Naive thymus-derived CD8-positive, alpha-beta T cell (primary cell): ENCODE measurements at regions not wholly inside any gene's neighbourhood (a gene's known extent, or its start where the extent isn't known, plus 50 kb on each side); places are given as distances from the start of the nearest gene placed in this dataset.

ENCODE experiments used
- ATAC-seq, 2 donors: fragments of 150-1000 bp; cut with Tn5 transposase in 1 of 2; sonication (Bioruptor Pico), chemical (Tn5 transposase) in 1 of 2; 1 replicate in 1 of 2; 2 replicates in 1 of 2; pipeline ENCODE4 v1.10.0; 2021; ENCODE audit warnings: mild to moderate bottlenecking in 2 of 2, moderate library complexity in 2 of 2
- POLR2A ChIA-PET: fragments of 350-600 bp; sonication (Branson Sonifier 250); formaldehyde crosslinking; loops from one replicate; lab custom pipeline; 2021; ENCODE audit warnings: antibody characterized with exemption; lab: Charles Lee
- DNase-seq, 10 donors: peaks; one replicate each; pipeline versions ENCODE4 v3.0.0 to v3.0.0-alpha.2; 2020 to 2022
- H3K27ac Mint-ChIP-seq, 10 donors: one replicate each; pipeline ENCODE4 v1.8.0; 2020 to 2022; ENCODE audit warnings: mild to moderate bottlenecking in 10 of 10, mixed read lengths in 10 of 10, moderate library complexity in 4 of 10, inconsistent platforms in 1 of 10
- H3K27me3 Mint-ChIP-seq, 5 donors: one replicate each; pipeline ENCODE4 v1.8.0; 2021 to 2022; ENCODE audit warnings: mixed read lengths in 5 of 5
- H3K36me3 Mint-ChIP-seq, 3 donors: one replicate each; pipeline ENCODE4 v1.8.0; 2020 to 2022; ENCODE audit warnings: mixed read lengths in 3 of 3, mild to moderate bottlenecking in 2 of 3, inconsistent platforms in 1 of 3
- H3K4me1 Mint-ChIP-seq, 4 donors: one replicate each; pipeline ENCODE4 v1.8.0; 2021 to 2022; ENCODE audit warnings: mixed read lengths in 4 of 4
- H3K4me3 Mint-ChIP-seq, 10 donors: one replicate each; pipeline ENCODE4 v1.8.0; 2020 to 2022; ENCODE audit warnings: mild to moderate bottlenecking in 10 of 10, mixed read lengths in 10 of 10, moderate library complexity in 6 of 10, inconsistent platforms in 1 of 10
- H3K9me3 Mint-ChIP-seq, 9 donors: one replicate each; pipeline ENCODE4 v1.8.0; 2020 to 2022; ENCODE audit warnings: mixed read lengths in 9 of 9, mild to moderate bottlenecking in 3 of 9, inconsistent platforms in 1 of 9, moderate library complexity in 1 of 9

GRCh38 chr10:31102421-31102820, 70.8 kb upstream of the ZNF438 start:
- Mint-ChIP-seq H3K36me3 (no peaks in the 10 kb centered on the region), H3K4me3 (peak overlapping the region in 1 of 10 donors; percentile 28), H3K27me3 (no peaks in the 10 kb centered on the region), H3K4me1 (peaks cover 0 to 16% (median 7%) of the 10 kb centered on the region in 4 donors), H3K27ac (peak overlapping the region in 3 of 10 donors; percentile 28 to 74 (median 34)), H3K9me3 (no peaks in the 10 kb centered on the region)
- POLR2A ChIA-PET, result no interaction called here
- no peak for ATAC-seq
- DNase-seq, result no peak

- Mint-ChIP-seq H3K27ac (peak overlapping the region in 1 of 10 donors; percentile 25), H3K4me3 (peak overlapping the region in 1 of 10 donors; percentile 38), H3K9me3 (no peaks in the 10 kb centered on the region), H3K36me3 (no peaks in the 10 kb centered on the region), H3K27me3 (no peaks in the 10 kb centered on the region), H3K4me1 (peaks cover 0 to 16% (median 7%) of the 10 kb centered on the region in 4 donors)
- POLR2A ChIA-PET, result no interaction called here
- ATAC-seq (no peak), DNase-seq (no peak)
Observed at GRCh38 chr10:31103112-31103511, 71.4 kb upstream of the ZNF438 start.

DNA sequence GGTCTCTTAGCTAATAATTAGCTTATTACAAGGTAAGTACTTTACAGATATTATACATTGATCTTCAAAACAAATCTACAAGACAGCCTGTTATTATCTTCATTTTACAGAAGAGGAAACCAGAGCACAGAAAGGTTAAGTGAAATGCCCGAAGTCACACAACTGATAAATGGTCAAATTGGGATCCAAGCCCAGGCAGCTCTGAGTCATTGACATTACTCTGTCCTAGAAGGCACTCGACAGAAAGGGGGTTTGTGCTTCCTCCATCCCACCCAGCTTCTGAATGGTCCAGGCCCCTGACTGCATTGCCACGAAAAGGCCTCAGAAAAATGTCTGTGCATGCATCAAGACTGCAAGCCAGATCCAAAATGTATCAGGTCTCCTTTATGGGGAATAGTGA, 81.3 kb upstream of the ZNF438 start:
- ATAC-seq (no peak), DNase-seq (no peak)
- Mint-ChIP-seq H3K4me1 (no peaks in the 10 kb centered on the region), H3K36me3 (peaks cover 0 to 4% (median 0%) of the 10 kb centered on the region in 3 donors), H3K27me3 (peaks cover 0 to 3% (median 0%) of the 10 kb centered on the region in 5 donors), H3K27ac (no peak overlapping the region), H3K4me3 (no peak overlapping the region), H3K9me3 (peaks cover 0 to 17% (median 8%) of the 10 kb centered on the region in 9 donors)
- POLR2A ChIA-PET, result interaction anchor here (1.0 kb wide), 1 partner anchor 18 kb away, joined by 5 read pairs; no protein-coding TSS in a partner anchor

DNA sequence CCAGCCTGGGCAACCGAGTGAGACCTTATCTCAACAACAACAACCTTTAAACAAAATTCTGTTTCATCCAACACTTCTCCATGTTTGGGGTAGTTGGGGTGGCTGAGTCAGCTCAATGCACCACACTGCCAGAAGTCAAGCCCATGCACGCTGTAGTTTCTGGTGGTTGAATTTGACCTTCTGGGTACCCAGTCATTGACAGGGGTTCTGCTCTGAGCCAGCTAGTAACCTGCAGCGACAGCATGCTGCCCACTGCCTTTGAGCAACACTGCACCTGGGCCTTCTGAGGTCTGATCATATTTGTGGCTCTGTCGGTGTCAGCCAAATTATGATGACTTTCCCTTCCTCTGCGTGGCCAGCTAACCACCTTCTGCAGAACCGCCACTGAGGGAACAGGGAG, 84.6 kb upstream of the ZNF438 start:
- Mint-ChIP-seq H3K9me3 (peaks cover 0 to 13% (median 7%) of the 10 kb centered on the region in 9 donors), H3K27ac (no peak overlapping the region), H3K4me3 (no peak overlapping the region), H3K27me3 (peaks cover 0 to 3% (median 0%) of the 10 kb centered on the region in 5 donors), H3K36me3 (peaks cover 0 to 3% (median 0%) of the 10 kb centered on the region in 3 donors), H3K4me1 (no peaks in the 10 kb centered on the region)
- no peak for ATAC-seq
- POLR2A ChIA-PET, result no interaction called here
- no peak for DNase-seq

DNA sequence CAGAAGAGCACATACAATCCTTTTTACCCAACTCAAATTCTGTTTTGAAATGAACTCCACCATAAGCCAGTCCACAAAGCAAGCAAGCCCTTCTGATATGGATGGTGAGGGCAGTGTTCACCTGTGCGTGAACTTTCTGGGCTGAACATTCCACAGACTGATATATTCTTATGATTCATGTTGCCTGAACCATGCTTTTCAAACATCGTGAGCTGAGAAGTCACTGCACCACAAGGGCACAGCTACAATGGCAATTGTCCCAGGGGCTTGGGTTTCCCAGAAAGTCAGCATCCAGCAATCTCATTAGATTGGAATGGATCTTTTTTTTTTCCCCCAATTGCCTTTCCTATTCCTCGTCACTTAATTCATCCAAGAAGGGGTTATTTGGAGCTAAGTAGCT, 86.9 kb upstream of the ZNF438 start:
- Mint-ChIP-seq H3K9me3 (peaks cover 0 to 8% (median 0%) of the 10 kb centered on the region in 9 donors), H3K4me1 (no peaks in the 10 kb centered on the region), H3K4me3 (no peak overlapping the region), H3K27ac (no peak overlapping the region), H3K36me3 (no peaks in the 10 kb centered on the region), H3K27me3 (no peaks in the 10 kb centered on the region)
- DNase-seq, result no peak
- no peak for ATAC-seq
- POLR2A ChIA-PET, result no interaction called here

DNA sequence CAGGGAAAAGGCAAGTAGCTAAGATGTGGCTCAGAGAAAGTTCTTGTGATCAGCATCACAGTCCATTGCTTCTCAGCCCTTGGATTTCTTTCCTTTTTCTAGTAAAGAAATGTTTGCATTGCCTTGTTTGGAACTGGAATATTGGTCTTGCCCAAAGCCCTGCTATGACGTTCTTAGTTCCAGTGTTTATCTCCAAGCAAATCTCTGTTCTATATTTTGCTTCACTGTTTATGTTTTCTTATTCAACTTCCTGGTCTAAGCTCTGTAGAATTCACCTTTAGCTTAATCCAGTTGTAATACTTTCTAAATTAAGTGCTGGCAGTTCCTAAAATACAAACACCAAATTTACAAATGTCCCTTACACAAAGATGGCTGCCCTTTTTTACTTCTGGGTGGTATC, 88.7 kb upstream of the ZNF438 start:
- H3K36me3 Mint-ChIP-seq, result no peaks in the 10 kb centered on the region
- no peak for DNase-seq
- ATAC-seq, result no peak
- no peaks in the 10 kb centered on the region for H3K27me3 Mint-ChIP-seq
- no peak overlapping the region for H3K27ac Mint-ChIP-seq
- POLR2A ChIA-PET, result interaction anchor here (1.2 kb wide), 1 partner anchor 13 kb away, joined by 3 read pairs; no protein-coding TSS in a partner anchor
- H3K4me1 Mint-ChIP-seq, result no peaks in the 10 kb centered on the region
- no peak overlapping the region for H3K4me3 Mint-ChIP-seq
- peaks cover 0 to 1% (median 0%) of the 10 kb centered on the region in 9 donors for H3K9me3 Mint-ChIP-seq

DNA sequence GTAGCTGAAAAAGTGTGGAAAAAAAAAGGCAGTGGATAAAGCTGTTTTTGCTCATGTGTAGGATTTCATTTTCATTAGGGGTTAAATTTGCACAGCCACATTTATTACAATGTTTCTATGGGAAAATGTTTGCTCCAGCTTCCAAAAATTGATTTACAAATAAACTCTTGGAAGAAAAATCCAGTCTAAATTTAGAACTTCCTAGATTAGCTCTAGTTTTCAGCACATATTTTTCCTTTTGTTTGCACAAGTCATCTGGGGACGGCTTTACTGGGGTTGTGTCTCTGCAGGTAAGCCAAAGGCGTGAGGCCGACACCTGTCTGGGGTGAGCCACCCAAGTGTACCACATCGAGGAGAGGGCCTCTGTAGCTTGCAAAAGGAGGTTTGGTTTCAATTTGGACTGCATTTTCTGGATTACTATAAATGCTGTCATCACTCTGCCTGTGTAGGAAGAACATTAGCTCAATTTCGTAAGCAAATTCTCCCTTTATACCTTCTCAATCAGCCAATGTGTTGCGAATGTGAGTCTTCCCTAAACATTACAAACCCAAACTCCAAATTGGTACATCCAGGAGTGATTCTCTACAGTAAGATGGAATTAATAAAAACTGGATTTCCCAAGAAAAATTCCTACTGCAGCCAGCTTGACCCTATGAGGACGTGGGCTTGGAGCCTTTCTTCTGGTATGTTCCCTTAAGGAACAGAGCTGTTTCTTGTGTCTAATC, 89.5 kb upstream of the ZNF438 start:
- DNase-seq (no peak), ATAC-seq (no peak)
- H3K27me3 Mint-ChIP-seq, result no peaks in the 10 kb centered on the region
- no peaks in the 10 kb centered on the region for H3K4me1 Mint-ChIP-seq
- H3K27ac Mint-ChIP-seq, result no peak overlapping the region
- H3K4me3 Mint-ChIP-seq, result no peak overlapping the region
- H3K9me3 Mint-ChIP-seq, result no peaks in the 10 kb centered on the region
- POLR2A ChIA-PET, result no interaction called here
- no peaks in the 10 kb centered on the region for H3K36me3 Mint-ChIP-seq

DNA sequence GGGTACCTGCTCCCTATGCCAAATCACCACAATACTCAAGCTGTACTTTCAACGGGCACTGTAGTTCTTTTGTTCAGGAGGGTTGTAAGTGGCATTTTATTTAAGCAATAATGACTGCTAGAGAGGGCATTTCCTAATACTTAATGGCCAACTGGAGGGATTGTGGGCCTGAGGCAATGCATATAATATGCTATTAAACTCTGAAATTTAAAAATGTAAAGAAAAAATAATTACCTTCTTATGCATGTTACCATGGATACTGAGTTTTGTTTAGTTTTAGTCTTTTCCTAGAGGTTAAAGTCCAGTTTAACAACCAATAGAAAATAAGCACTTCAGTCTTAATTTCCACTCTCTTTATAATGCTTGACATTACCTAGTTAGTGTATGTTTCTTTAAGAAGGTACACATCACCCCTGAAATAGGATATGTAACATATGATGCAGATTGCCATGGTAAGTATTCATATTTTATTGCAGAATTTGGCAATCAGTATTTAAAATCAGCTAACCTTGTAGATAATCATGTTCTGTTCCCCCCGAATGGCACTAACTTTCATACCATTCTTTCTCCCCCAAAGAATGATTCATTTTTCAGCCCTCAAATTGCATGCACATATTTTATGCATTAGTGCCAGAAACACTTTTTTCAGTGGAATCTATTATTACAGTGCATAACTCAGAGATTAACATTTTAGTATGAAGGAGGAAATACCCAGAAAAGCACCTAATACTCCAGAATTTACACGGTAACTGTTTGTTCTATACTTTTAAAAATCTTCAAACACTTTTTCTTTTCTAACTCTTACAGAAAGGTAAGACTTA, 90.3 kb upstream of the ZNF438 start:
- POLR2A ChIA-PET, result no interaction called here
- no peak overlapping the region for H3K27ac Mint-ChIP-seq
- H3K9me3 Mint-ChIP-seq, result no peaks in the 10 kb centered on the region
- no peak overlapping the region for H3K4me3 Mint-ChIP-seq
- H3K4me1 Mint-ChIP-seq, result no peaks in the 10 kb centered on the region
- no peaks in the 10 kb centered on the region for H3K27me3 Mint-ChIP-seq
- H3K36me3 Mint-ChIP-seq, result no peaks in the 10 kb centered on the region
- ATAC-seq (no peak), DNase-seq (no peak)

DNA sequence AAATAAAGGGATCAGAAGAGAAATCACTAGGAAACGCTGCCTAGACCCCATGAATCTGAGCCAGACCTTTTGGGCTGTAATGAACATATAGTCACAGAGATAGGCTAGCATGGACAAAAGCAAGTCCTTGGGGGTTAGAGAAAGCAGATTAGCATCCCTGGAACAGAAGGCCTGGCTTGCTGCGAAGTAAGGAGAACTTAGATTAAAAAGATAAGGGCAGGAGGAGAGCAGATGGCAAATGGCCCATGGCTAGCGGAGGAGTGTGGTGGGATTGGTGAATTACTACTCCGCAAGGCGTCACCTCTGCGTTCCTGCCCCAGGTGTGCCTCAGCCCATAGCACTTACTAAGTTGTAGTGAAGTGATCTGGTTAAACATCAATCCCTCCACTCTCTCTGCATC, 92.3 kb upstream of the ZNF438 start:
- POLR2A ChIA-PET, result no interaction called here
- Mint-ChIP-seq H3K36me3 (no peaks in the 10 kb centered on the region), H3K9me3 (no peaks in the 10 kb centered on the region), H3K4me3 (no peak overlapping the region), H3K27ac (no peak overlapping the region), H3K27me3 (no peaks in the 10 kb centered on the region), H3K4me1 (no peaks in the 10 kb centered on the region)
- no peak for ATAC-seq
- no peak for DNase-seq

GRCh38 chr10:31124852-31125251, 93.2 kb upstream of the ZNF438 start:
- H3K9me3 Mint-ChIP-seq, result no peaks in the 10 kb centered on the region
- H3K36me3 Mint-ChIP-seq, result no peaks in the 10 kb centered on the region
- POLR2A ChIA-PET, result no interaction called here
- no peak overlapping the region for H3K4me3 Mint-ChIP-seq
- DNase-seq (no peak), ATAC-seq (no peak)
- H3K4me1 Mint-ChIP-seq, result no peaks in the 10 kb centered on the region
- no peak overlapping the region for H3K27ac Mint-ChIP-seq
- no peaks in the 10 kb centered on the region for H3K27me3 Mint-ChIP-seq

DNA sequence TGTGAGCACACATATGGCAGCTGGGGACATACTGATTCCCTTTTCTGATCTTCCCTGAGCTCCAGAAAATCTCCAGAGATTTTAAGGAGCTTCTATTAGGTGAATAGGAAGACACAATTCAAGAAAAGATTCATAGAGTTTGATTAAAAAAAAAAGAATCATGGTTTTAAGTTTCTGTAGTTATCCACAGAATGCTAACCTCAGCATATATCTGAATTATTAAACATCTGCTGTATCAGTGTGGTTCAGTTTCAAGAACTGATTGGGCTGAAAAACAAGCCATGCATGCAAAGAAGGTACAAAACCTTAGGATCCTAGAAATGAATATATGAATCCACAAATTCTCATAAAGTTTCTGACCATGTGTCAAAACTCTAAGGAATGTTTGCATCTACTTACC, 94.1 kb upstream of the ZNF438 start:
- Mint-ChIP-seq H3K27ac (no peak overlapping the region), H3K27me3 (no peaks in the 10 kb centered on the region), H3K36me3 (no peaks in the 10 kb centered on the region), H3K4me1 (no peaks in the 10 kb centered on the region), H3K4me3 (no peak overlapping the region), H3K9me3 (no peaks in the 10 kb centered on the region)
- POLR2A ChIA-PET, result no interaction called here
- DNase-seq, result no peak
- ATAC-seq, result no peak

DNA sequence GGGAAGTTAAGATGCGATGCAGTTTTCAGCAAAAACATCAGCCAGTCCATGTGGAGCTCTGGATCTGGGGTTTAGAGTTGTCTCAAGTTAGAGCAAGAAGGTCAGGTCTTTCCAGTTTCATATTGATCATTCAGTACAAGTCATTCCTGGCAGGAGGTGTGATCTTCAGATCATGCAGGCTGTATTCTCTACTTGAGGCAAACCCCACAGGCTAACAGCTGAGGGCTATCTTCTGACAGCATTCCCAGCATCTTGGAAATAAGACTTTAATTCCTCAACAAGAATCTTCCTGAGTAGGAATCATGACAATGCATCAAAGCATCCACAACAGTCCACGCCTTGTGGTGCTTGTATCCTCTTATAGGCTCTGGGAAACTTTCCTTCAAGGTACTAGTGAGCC, 94.9 kb upstream of the ZNF438 start:
- DNase-seq (no peak), ATAC-seq (no peak)
- Mint-ChIP-seq H3K4me1 (no peaks in the 10 kb centered on the region), H3K4me3 (no peak overlapping the region), H3K27me3 (no peaks in the 10 kb centered on the region), H3K27ac (no peak overlapping the region), H3K36me3 (no peaks in the 10 kb centered on the region), H3K9me3 (no peaks in the 10 kb centered on the region)
- POLR2A ChIA-PET, result no interaction called here

DNA sequence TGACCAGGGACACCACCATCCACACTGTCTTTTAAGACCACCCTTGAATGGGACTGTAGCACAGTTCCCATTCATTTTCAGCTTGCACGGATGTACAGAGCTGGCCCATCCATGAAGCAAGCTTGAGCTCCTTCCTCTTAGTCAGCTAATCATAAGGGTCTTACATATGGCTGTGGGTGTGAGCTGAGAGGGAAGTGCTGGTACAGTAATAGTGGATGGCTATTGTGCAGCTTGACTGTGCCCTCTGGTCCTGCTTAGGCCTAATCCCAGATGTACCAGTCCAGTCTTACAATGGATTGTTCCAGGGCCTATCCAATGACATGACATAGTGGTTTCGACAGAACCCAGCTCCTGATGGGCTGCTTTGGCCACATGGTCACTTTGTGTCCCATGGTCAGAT, 96.9 kb upstream of the ZNF438 start:
- Mint-ChIP-seq H3K9me3 (no peaks in the 10 kb centered on the region), H3K4me3 (no peak overlapping the region), H3K27me3 (no peaks in the 10 kb centered on the region), H3K27ac (no peak overlapping the region), H3K36me3 (no peaks in the 10 kb centered on the region), H3K4me1 (peaks cover 0 to 12% (median 7%) of the 10 kb centered on the region in 4 donors)
- ATAC-seq (no peak), DNase-seq (no peak)
- POLR2A ChIA-PET, result no interaction called here
